ENCODE measurements at regions not wholly inside any gene's neighbourhood (a gene's known extent, or its start where the extent isn't known, plus 50 kb on each side); places are given as distances from the start of the nearest gene placed in this dataset.

DNA sequence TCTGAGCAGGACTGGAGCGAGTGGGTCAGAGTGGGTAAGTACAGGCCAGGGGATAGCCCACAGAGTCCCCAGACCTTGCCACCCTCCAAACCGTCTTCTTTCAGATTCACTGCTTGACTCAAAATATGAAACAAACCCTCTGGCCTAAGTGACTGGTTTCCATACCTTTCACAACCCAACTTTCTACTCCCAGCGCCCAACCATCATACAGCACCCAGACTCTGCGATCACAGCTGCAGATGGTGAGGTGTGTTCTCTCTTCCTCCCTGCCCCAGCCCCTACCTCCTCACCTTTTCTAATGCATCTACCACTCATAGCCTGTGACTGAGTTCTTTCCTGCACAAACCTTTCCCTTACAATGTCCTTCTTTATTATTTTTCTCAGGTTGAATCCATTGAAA is 92.0 kb upstream of the CELF2 start:
- Histone ChIP-seq H2BK120ac (ENCODE audit: low read depth, low read length) (no peak overlapping the region), H3K36me3 (replicated peaks in 1 of 2; ENCODE audit: control insufficient read depth in 2 of 2, insufficient read depth in 2 of 2, low read length in 2 of 2) (no peaks in the 10 kb centered on the region), H3K9ac (ENCODE audit: low read depth, low read length, poor library complexity) (no peak overlapping the region), H3K27ac (replicated peaks; ENCODE audit: low read length) (no peak overlapping the region), H3K4me3 (ENCODE audit: low read length in 2 of 2) (no peak overlapping the region), H3K4me2 (ENCODE audit: insufficient read depth, low read length, poor library complexity, severe bottlenecking) (no peak overlapping the region), H2BK15ac (ENCODE audit: low read length) (no peak overlapping the region), H4K8ac (ENCODE audit: low read depth, low read length) (no peak overlapping the region), H3K79me1 (ENCODE audit: low read depth, low read length) (no peaks in the 10 kb centered on the region), H3K9me3 (replicated peaks in 1 of 2; ENCODE audit: control insufficient read depth in 2 of 2, insufficient read depth in 1 of 2, low read depth in 1 of 2, low read length in 2 of 2) (peaks cover 0 to 2% of the 10 kb centered on the region in 2 donors), H3K14ac (ENCODE audit: low read length) (no peak overlapping the region), H3K4me1 (ENCODE audit: control insufficient read depth in 2 of 2, insufficient read depth in 1 of 2, low read depth in 1 of 2, low read length in 2 of 2) (no peaks in the 10 kb centered on the region), H3K4ac (ENCODE audit: low read length) (no peak overlapping the region), H2BK12ac (ENCODE audit: low read length) (no peak overlapping the region), H4K91ac (ENCODE audit: low read depth, low read length, poor library complexity) (no peak overlapping the region), H2AK5ac (ENCODE audit: low read depth, low read length) (no peak overlapping the region), H3K27me3 (ENCODE audit: control insufficient read depth in 3 of 3, insufficient read depth in 3 of 3, low read depth in 1 of 3, low read length in 3 of 3) (no peaks in the 10 kb centered on the region), H3K18ac (ENCODE audit: low read length) (no peak overlapping the region), H3K23ac (ENCODE audit: low read depth, low read length, poor library complexity) (no peak overlapping the region), H2BK5ac (ENCODE audit: low read length) (no peak overlapping the region), H2AFZ (ENCODE audit: low read length) (no peak overlapping the region)
- no peak for DNase-seq (ENCODE audit: low spot score)
- no CpG with 5 or more reads among the region's 4 CpGs for WGBS, 2 donors (ENCODE audit: extremely low coverage in 2 of 2, insufficient read length in 2 of 2, insufficient replicate concordance in 1 of 2)

DNA sequence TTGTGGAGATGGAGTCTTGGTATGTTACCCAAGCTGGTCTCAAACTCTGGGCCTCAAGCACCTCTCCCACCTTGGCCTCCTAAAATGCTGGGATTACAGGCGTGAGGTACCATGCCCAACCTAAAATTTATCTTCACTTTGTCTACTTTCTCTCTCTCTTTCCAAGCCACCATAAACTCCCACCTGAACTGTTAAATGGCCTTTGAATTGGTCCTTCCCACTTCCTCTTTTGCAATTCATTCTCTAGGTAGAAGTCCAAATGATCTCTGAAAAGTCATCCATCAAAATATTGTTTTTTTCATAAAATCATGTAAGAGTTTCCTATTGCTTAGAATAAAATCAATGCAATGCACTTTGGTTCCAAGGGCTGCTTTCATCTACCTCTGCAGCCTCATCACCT is 90.1 kb upstream of the CELF2 start:
- Histone ChIP-seq H3K14ac (ENCODE audit: low read length) (no peak overlapping the region), H2AFZ (ENCODE audit: low read length) (no peak overlapping the region), H3K4me3 (ENCODE audit: low read length in 2 of 2) (no peak overlapping the region), H2BK120ac (ENCODE audit: low read depth, low read length) (no peak overlapping the region), H3K18ac (ENCODE audit: low read length) (no peak overlapping the region), H3K4me2 (ENCODE audit: insufficient read depth, low read length, poor library complexity, severe bottlenecking) (no peak overlapping the region), H3K9me3 (replicated peaks in 1 of 2; ENCODE audit: control insufficient read depth in 2 of 2, insufficient read depth in 1 of 2, low read depth in 1 of 2, low read length in 2 of 2) (peaks cover 0 to 3% of the 10 kb centered on the region in 2 donors), H4K8ac (ENCODE audit: low read depth, low read length) (no peak overlapping the region), H3K27ac (replicated peaks; ENCODE audit: low read length) (no peak overlapping the region), H3K9ac (ENCODE audit: low read depth, low read length, poor library complexity) (no peak overlapping the region), H2BK15ac (ENCODE audit: low read length) (no peak overlapping the region), H3K79me1 (ENCODE audit: low read depth, low read length) (no peaks in the 10 kb centered on the region), H3K27me3 (ENCODE audit: control insufficient read depth in 3 of 3, insufficient read depth in 3 of 3, low read depth in 1 of 3, low read length in 3 of 3) (no peaks in the 10 kb centered on the region), H3K4ac (ENCODE audit: low read length) (no peak overlapping the region), H3K36me3 (replicated peaks in 1 of 2; ENCODE audit: control insufficient read depth in 2 of 2, insufficient read depth in 2 of 2, low read length in 2 of 2) (no peaks in the 10 kb centered on the region), H3K23ac (ENCODE audit: low read depth, low read length, poor library complexity) (no peak overlapping the region), H2AK5ac (ENCODE audit: low read depth, low read length) (no peak overlapping the region), H3K4me1 (ENCODE audit: control insufficient read depth in 2 of 2, insufficient read depth in 1 of 2, low read depth in 1 of 2, low read length in 2 of 2) (peaks cover 0 to 2% of the 10 kb centered on the region in 2 donors), H4K91ac (ENCODE audit: low read depth, low read length, poor library complexity) (no peak overlapping the region), H2BK12ac (ENCODE audit: low read length) (no peak overlapping the region), H2BK5ac (ENCODE audit: low read length) (no peak overlapping the region)
- DNase-seq (ENCODE audit: low spot score) = no peak
- no CpG with 5 or more reads among the region's 1 CpG for WGBS, 2 donors (ENCODE audit: extremely low coverage in 2 of 2, insufficient read length in 2 of 2, insufficient replicate concordance in 1 of 2)

DNA sequence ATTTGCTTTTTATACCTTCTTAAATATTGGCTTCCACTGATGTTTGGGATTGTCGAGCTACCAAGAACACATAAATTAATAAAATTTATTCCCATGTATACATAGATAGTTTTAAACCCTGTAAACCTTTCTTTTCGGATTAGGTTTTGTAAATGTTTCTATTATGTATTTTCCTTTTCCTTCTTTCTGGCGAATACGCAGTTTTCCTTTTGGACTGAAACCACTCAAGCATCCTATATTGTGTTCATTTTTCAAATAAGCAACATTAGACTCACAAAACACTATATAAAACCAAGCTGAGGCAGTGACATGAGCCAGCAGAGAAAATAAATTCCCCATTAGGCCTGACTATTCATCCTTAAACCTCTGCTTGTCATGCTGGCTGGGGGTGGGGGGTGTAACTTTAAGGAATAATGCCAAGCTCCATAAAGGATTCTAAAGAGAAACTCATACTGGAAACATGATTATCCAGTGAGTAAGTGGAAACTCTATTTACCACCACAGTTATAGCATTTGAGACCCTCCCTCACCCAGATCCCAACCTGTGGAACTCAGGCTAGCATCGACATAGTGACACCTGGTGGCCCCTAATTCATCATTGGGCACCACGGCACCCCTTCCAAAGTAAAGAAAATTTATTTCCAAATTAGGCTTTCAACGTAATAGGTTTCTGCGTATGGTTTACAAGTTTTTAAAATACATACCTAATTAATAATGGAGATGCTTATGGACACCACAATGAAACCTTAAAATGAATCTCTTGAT is 86.5 kb upstream of the CELF2 start:
- H4K91ac ChIP-seq (ENCODE audit: low read depth, low read length, poor library complexity) = no peak overlapping the region
- no peak overlapping the region for H3K18ac ChIP-seq (ENCODE audit: low read length)
- H2BK120ac ChIP-seq (ENCODE audit: low read depth, low read length) = no peak overlapping the region
- no peak overlapping the region for H3K4me2 ChIP-seq (ENCODE audit: insufficient read depth, low read length, poor library complexity, severe bottlenecking)
- H2BK15ac ChIP-seq (ENCODE audit: low read length) = no peak overlapping the region
- no peak overlapping the region for H2BK5ac ChIP-seq (ENCODE audit: low read length)
- H3K79me1 ChIP-seq (ENCODE audit: low read depth, low read length) = no peaks in the 10 kb centered on the region
- no peak overlapping the region for H2AFZ ChIP-seq (ENCODE audit: low read length)
- peaks cover 0 to 3% of the 10 kb centered on the region in 2 donors for H3K9me3 ChIP-seq (replicated peaks in 1 of 2; ENCODE audit: control insufficient read depth in 2 of 2, insufficient read depth in 1 of 2, low read depth in 1 of 2, low read length in 2 of 2)
- H3K36me3 ChIP-seq (replicated peaks in 1 of 2; ENCODE audit: control insufficient read depth in 2 of 2, insufficient read depth in 2 of 2, low read length in 2 of 2) = no peaks in the 10 kb centered on the region
- no peak overlapping the region for H3K9ac ChIP-seq (ENCODE audit: low read depth, low read length, poor library complexity)
- H3K4me3 ChIP-seq (ENCODE audit: low read length in 2 of 2) = no peak overlapping the region
- H3K4me1 ChIP-seq (ENCODE audit: control insufficient read depth in 2 of 2, insufficient read depth in 1 of 2, low read depth in 1 of 2, low read length in 2 of 2) = peaks cover 0 to 2% of the 10 kb centered on the region in 2 donors
- no peak for DNase-seq (ENCODE audit: low spot score)
- H3K4ac ChIP-seq (ENCODE audit: low read length) = no peak overlapping the region
- no peak overlapping the region for H4K8ac ChIP-seq (ENCODE audit: low read depth, low read length)
- no peak overlapping the region for H3K27ac ChIP-seq (replicated peaks; ENCODE audit: low read length)
- no CpG with 5 or more reads among the region's 8 CpGs for WGBS, 2 donors (ENCODE audit: extremely low coverage in 2 of 2, insufficient read length in 2 of 2, insufficient replicate concordance in 1 of 2)
- H2BK12ac ChIP-seq (ENCODE audit: low read length) = no peak overlapping the region
- no peak overlapping the region for H3K14ac ChIP-seq (ENCODE audit: low read length)
- no peaks in the 10 kb centered on the region for H3K27me3 ChIP-seq (ENCODE audit: control insufficient read depth in 3 of 3, insufficient read depth in 3 of 3, low read depth in 1 of 3, low read length in 3 of 3)
- H3K23ac ChIP-seq (ENCODE audit: low read depth, low read length, poor library complexity) = no peak overlapping the region
- no peak overlapping the region for H2AK5ac ChIP-seq (ENCODE audit: low read depth, low read length)

DNA sequence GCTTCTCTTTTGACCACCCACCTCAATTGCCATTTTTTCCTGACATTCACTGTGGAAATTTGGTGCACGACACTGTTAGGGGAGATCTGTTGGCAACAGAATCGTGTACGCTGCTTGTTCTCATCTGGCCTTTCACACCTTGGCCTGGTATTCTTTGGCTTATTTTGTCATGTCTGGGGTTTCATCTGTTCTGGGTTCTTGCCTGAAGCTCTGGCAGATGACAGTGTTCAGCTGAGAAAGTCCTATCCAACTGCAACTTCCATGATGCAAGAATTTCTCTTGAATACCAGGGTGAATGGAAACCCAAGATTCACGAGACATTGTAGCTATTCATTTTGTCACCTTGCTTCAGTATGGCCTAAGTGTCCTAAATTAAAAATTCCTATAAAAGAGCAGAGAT is 82.6 kb upstream of the CELF2 start:
- Histone ChIP-seq H3K4me2 (ENCODE audit: insufficient read depth, low read length, poor library complexity, severe bottlenecking) (no peak overlapping the region), H2BK120ac (ENCODE audit: low read depth, low read length) (no peak overlapping the region), H2BK15ac (ENCODE audit: low read length) (no peak overlapping the region), H3K4me1 (ENCODE audit: control insufficient read depth in 2 of 2, insufficient read depth in 1 of 2, low read depth in 1 of 2, low read length in 2 of 2) (peaks cover 0 to 2% of the 10 kb centered on the region in 2 donors), H3K27ac (replicated peaks; ENCODE audit: low read length) (no peak overlapping the region), H3K9ac (ENCODE audit: low read depth, low read length, poor library complexity) (no peak overlapping the region), H2BK5ac (ENCODE audit: low read length) (no peak overlapping the region), H3K27me3 (ENCODE audit: control insufficient read depth in 3 of 3, insufficient read depth in 3 of 3, low read depth in 1 of 3, low read length in 3 of 3) (no peaks in the 10 kb centered on the region), H3K4ac (ENCODE audit: low read length) (no peak overlapping the region), H4K8ac (ENCODE audit: low read depth, low read length) (no peak overlapping the region), H3K36me3 (replicated peaks in 1 of 2; ENCODE audit: control insufficient read depth in 2 of 2, insufficient read depth in 2 of 2, low read length in 2 of 2) (no peaks in the 10 kb centered on the region), H3K14ac (ENCODE audit: low read length) (no peak overlapping the region), H3K23ac (ENCODE audit: low read depth, low read length, poor library complexity) (no peak overlapping the region), H2BK12ac (ENCODE audit: low read length) (no peak overlapping the region), H3K79me1 (ENCODE audit: low read depth, low read length) (no peaks in the 10 kb centered on the region), H3K9me3 (replicated peaks in 1 of 2; ENCODE audit: control insufficient read depth in 2 of 2, insufficient read depth in 1 of 2, low read depth in 1 of 2, low read length in 2 of 2) (peaks cover 0 to 3% of the 10 kb centered on the region in 2 donors), H4K91ac (ENCODE audit: low read depth, low read length, poor library complexity) (no peak overlapping the region), H3K4me3 (ENCODE audit: low read length in 2 of 2) (no peak overlapping the region), H3K18ac (ENCODE audit: low read length) (no peak overlapping the region), H2AFZ (ENCODE audit: low read length) (no peak overlapping the region), H2AK5ac (ENCODE audit: low read depth, low read length) (no peak overlapping the region)
- WGBS, 2 donors (ENCODE audit: extremely low coverage in 2 of 2, insufficient read length in 2 of 2, insufficient replicate concordance in 1 of 2) = no CpG with 5 or more reads among the region's 4 CpGs
- DNase-seq (ENCODE audit: low spot score) = no peak

Measured in neuronal stem cell (in vitro differentiated cells).